ENCODE measurements at regions not wholly inside any gene's neighbourhood (a gene's known extent, or its start where the extent isn't known, plus 50 kb on each side); places are given as distances from the start of the nearest gene placed in this dataset.
"Not testable (repeated sequence)": the region's sequence is repeated elsewhere in the genome, so short reads cannot be mapped to it uniquely, and the experiment has no call there.

DNA sequence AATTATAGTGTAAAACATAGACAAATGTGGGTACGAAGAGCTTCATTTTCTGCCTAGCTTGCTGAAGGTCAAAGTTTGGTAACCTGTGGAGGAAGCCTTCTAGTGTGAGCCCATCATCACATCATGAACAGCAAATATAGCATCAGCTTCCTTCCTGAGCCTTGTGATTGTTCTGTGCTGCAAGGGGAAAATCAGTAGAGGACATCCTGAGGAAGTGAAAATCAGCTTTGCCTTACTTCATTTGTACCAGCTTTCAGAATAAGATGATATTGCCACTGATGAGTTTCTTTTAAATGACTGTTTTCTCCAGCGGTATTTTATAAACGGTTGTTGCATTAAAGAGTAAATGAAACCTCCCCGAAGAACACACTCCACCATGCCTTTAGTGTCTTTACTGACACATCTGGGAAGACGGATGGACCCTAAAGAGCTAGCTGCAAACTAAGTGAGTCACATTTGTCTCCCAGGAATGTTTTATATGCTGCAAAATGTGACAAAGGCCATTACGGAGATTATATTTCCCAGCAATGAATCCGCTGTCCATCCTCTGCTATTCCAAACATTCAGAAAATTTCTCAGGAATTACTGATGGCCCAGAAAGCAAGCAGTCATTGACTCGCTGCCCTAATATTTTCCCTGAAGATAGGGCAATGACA lies 1272.8 kb downstream of the SUCLG1 start:
- no peak overlapping the region for H3K9ac ChIP-seq (ENCODE audit: insufficient read depth in 1 of 2, low read length in 2 of 2)
- no peak overlapping the region for H3K4me3 ChIP-seq
- peak in 1 of 3 donors; percentile 32 for DNase-seq
- ATAC-seq (ENCODE audit: insufficient read depth, low FRiP score), result no peak
- H3K36me3 ChIP-seq (ENCODE audit: control insufficient read depth in 4 of 4, insufficient read depth in 4 of 4, low read length in 4 of 4), result no peaks in the 10 kb centered on the region
- H3K27ac ChIP-seq (ENCODE audit: low read depth in 1 of 2, low read length in 1 of 2), result no peak overlapping the region
- WGBS, 2 donors, result 65 to 72% methylated on average over 8 of the region's 8 CpGs
- H3K27me3 ChIP-seq (ENCODE audit: control insufficient read depth in 3 of 3, insufficient read depth in 3 of 3, low read length in 2 of 3), result no peaks in the 10 kb centered on the region
- H3K9me3 ChIP-seq (ENCODE audit: control insufficient read depth in 4 of 4, insufficient read depth in 3 of 4, low read length in 3 of 4), result no peaks in the 10 kb centered on the region
- TF ChIP-seq, protein P1, sequence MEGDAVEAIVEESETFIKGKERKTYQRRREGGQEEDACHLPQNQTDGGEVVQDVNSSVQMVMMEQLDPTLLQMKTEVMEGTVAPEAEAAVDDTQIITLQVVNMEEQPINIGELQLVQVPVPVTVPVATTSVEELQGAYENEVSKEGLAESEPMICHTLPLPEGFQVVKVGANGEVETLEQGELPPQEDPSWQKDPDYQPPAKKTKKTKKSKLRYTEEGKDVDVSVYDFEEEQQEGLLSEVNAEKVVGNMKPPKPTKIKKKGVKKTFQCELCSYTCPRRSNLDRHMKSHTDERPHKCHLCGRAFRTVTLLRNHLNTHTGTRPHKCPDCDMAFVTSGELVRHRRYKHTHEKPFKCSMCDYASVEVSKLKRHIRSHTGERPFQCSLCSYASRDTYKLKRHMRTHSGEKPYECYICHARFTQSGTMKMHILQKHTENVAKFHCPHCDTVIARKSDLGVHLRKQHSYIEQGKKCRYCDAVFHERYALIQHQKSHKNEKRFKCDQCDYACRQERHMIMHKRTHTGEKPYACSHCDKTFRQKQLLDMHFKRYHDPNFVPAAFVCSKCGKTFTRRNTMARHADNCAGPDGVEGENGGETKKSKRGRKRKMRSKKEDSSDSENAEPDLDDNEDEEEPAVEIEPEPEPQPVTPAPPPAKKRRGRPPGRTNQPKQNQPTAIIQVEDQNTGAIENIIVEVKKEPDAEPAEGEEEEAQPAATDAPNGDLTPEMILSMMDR (IDR thresholded peaks at IDR 0.05; ENCODE audit: control extremely low read depth, extremely low read depth), result no peak
- no peaks in the 10 kb centered on the region for H3K4me1 ChIP-seq (ENCODE audit: control insufficient read depth in 5 of 5, insufficient read depth in 5 of 5, low read length in 5 of 5)

DNA sequence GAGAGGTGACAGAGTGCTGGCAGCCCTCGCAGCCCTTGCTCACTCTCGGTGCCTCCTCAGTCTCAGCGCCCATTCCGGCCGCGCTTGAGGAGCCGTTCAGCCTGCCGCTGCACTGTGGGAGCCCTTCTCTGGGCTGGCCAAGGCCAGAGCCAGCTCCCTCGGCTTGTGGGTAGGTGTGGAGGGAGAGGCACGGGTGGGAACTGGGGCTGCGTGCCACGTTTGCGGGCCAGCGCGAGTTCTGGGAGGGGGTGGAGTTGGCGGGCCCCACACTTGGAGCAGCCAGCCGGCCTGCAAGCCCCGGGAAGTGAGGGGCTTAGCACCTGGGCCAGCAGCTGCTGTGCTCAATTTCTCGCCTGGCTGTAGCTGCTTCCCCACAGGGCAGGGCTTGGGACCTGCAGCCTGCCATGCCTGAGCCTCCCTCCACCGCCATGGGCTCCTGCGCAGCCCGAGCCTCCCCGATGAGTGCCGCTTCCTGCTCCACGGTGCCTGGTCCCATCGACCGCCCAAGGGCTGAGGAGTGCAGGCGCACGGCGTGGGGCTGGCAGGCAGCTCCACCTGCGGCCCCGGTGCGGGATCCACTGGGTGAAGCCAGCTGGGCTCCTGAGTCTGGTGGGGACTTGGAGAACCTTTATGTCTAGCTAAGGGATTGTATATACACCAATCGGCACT lies 1278.1 kb downstream of the SUCLG1 start:
- ATAC-seq (ENCODE audit: insufficient read depth, low FRiP score); H3K27me3 ChIP-seq (ENCODE audit: control insufficient read depth in 3 of 3, insufficient read depth in 3 of 3, low read length in 2 of 3); H3K9me3 ChIP-seq (ENCODE audit: control insufficient read depth in 4 of 4, insufficient read depth in 3 of 4, low read length in 3 of 4); H3K36me3 ChIP-seq (ENCODE audit: control insufficient read depth in 4 of 4, insufficient read depth in 4 of 4, low read length in 4 of 4); DNase-seq; H3K27ac ChIP-seq (ENCODE audit: low read depth in 1 of 2, low read length in 1 of 2); H3K9ac ChIP-seq (ENCODE audit: insufficient read depth in 1 of 2, low read length in 2 of 2); H3K4me1 ChIP-seq (ENCODE audit: control insufficient read depth in 5 of 5, insufficient read depth in 5 of 5, low read length in 5 of 5); H3K4me3 ChIP-seq: not testable (repeated sequence)
- 94% methylated on average over 33 to 34 of the region's 34 CpGs for WGBS, 2 donors

DNA sequence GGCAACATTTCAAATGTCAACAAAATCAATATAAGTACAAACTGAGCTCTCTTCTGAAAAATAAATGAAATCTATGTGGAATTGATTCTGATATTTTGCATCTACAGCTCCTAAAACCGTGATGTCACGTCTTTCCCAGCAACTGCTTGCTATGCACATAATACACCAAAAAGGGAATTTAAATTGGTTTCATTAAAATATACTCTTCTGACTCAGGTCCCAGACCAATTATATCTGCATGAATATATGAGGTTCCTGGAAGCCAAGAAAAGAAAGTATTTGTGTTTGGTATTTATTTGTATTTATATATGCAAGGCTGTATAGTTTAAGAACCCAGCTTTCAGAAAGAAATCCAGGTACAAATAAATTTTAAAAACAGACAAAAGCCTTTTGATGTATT lies 1282.5 kb downstream of the SUCLG1 start:
- Histone ChIP-seq H3K4me3 (no peak overlapping the region), H3K36me3 (ENCODE audit: control insufficient read depth in 4 of 4, insufficient read depth in 4 of 4, low read length in 4 of 4) (no peaks in the 10 kb centered on the region), H3K4me1 (ENCODE audit: control insufficient read depth in 5 of 5, insufficient read depth in 5 of 5, low read length in 5 of 5) (no peaks in the 10 kb centered on the region), H3K27ac (ENCODE audit: low read depth in 1 of 2, low read length in 1 of 2) (no peak overlapping the region), H3K9me3 (ENCODE audit: control insufficient read depth in 4 of 4, insufficient read depth in 3 of 4, low read length in 3 of 4) (no peaks in the 10 kb centered on the region), H3K27me3 (ENCODE audit: control insufficient read depth in 3 of 3, insufficient read depth in 3 of 3, low read length in 2 of 3) (no peaks in the 10 kb centered on the region), H3K9ac (ENCODE audit: insufficient read depth in 1 of 2, low read length in 2 of 2) (no peak overlapping the region)
- DNase-seq, result no peak
- WGBS, 2 donors, result 90 to 95% methylated on average over 2 of the region's 2 CpGs
- TF ChIP-seq, protein P1 (IDR thresholded peaks at IDR 0.05; ENCODE audit: control extremely low read depth, extremely low read depth), result no peak
- no peak for ATAC-seq (ENCODE audit: insufficient read depth, low FRiP score)

DNA sequence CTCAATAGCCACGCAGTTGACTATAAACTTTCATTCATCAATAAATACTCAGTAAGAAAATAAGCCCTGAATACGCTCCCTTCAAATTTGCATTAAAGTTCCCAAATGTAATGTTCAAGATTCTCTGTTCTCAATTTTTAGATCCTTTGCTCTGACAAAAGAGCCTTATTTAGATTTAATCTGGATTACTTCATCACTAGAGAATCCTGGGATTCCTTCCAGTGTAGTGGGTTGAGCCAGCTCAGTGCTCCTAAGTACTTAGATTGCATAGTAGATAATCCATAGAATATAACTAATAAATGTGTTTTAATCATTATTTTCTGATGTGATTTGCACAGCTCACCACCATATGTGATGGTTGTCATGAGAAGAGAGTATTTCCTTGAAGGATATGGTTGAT lies 1286.2 kb downstream of the SUCLG1 start:
- Histone ChIP-seq H3K4me3 (no peak overlapping the region), H3K27ac (ENCODE audit: low read depth in 1 of 2, low read length in 1 of 2) (no peak overlapping the region), H3K9ac (ENCODE audit: insufficient read depth in 1 of 2, low read length in 2 of 2) (no peak overlapping the region), H3K27me3 (ENCODE audit: control insufficient read depth in 3 of 3, insufficient read depth in 3 of 3, low read length in 2 of 3) (no peaks in the 10 kb centered on the region), H3K9me3 (ENCODE audit: control insufficient read depth in 4 of 4, insufficient read depth in 3 of 4, low read length in 3 of 4) (no peaks in the 10 kb centered on the region), H3K36me3 (ENCODE audit: control insufficient read depth in 4 of 4, insufficient read depth in 4 of 4, low read length in 4 of 4) (no peaks in the 10 kb centered on the region), H3K4me1 (ENCODE audit: control insufficient read depth in 5 of 5, insufficient read depth in 5 of 5, low read length in 5 of 5) (no peaks in the 10 kb centered on the region)
- ATAC-seq (ENCODE audit: insufficient read depth, low FRiP score) (no peak), DNase-seq (no peak)
- 91 to 93% methylated on average over 2 of the region's 2 CpGs for WGBS, 2 donors
- TF ChIP-seq, protein P1 (IDR thresholded peaks at IDR 0.05; ENCODE audit: control extremely low read depth, extremely low read depth), result no peak
